LHCN-M2 (cell line): ENCODE measurements at regions not wholly inside any gene's neighbourhood (a gene's known extent, or its start where the extent isn't known, plus 50 kb on each side); places are given as distances from the start of the nearest gene placed in this dataset.
"Not testable (repeated sequence)": the region's sequence is repeated elsewhere in the genome, so short reads cannot be mapped to it uniquely, and the experiment has no call there.

Source experiments
- DNase-seq: peaks from one replicate; pipeline ENCODE4 v3.0.0-alpha.2; 2012; ENCODE audit warnings: low read depth

- DNase-seq = no peak
Measured at GRCh38 chr7:131646203-131646602, 89.8 kb upstream of the PODXL start.

GRCh38 chr7:131642429-131642828 is 86.0 kb upstream of the PODXL start:
- peak; percentile 47 for DNase-seq

GRCh38 chr7:131640686-131641085 is 84.3 kb upstream of the PODXL start:
- DNase-seq = no peak

- no peak for DNase-seq
Measured at GRCh38 chr7:131638641-131639430, 82.4 kb upstream of the PODXL start.

GRCh38 chr7:131637859-131638258 is 81.4 kb upstream of the PODXL start:
- no peak for DNase-seq

- no peak for DNase-seq
Measured at GRCh38 chr7:131636092-131636491, 79.7 kb upstream of the PODXL start.

- DNase-seq = not testable (repeated sequence)
Measured at GRCh38 chr7:131634197-131634596, 77.8 kb upstream of the PODXL start.

- peak; percentile 64 for DNase-seq
Measured at GRCh38 chr7:131633342-131633843, 77.0 kb upstream of the PODXL start.

GRCh38 chr7:131630427-131630826 is 74.0 kb upstream of the PODXL start:
- no peak for DNase-seq

- peak; percentile 63 for DNase-seq
Measured at GRCh38 chr7:131629217-131629882, 72.9 kb upstream of the PODXL start.

- DNase-seq = no peak
Measured at GRCh38 chr7:131628634-131629033, 72.2 kb upstream of the PODXL start.

GRCh38 chr7:131627735-131628190 is 71.3 kb upstream of the PODXL start:
- DNase-seq = no peak

GRCh38 chr7:131626643-131627042 is 70.2 kb upstream of the PODXL start:
- DNase-seq = no peak

- peak; percentile 95 for DNase-seq
Measured at GRCh38 chr7:131625817-131626372, 69.5 kb upstream of the PODXL start.

- DNase-seq = not testable (repeated sequence)
Measured at GRCh38 chr7:131625345-131625744, 68.9 kb upstream of the PODXL start.

- DNase-seq = no peak
Measured at GRCh38 chr7:131624536-131624935, 68.1 kb upstream of the PODXL start.

- peak; percentile 95 for DNase-seq
Measured at GRCh38 chr7:131623154-131623553, 66.7 kb upstream of the PODXL start.

GRCh38 chr7:131621652-131622051 is 65.2 kb upstream of the PODXL start:
- no peak for DNase-seq

- DNase-seq = peak; percentile 90
Measured at GRCh38 chr7:131620673-131621609, 64.5 kb upstream of the PODXL start.

GRCh38 chr7:131619336-131620305 is 63.2 kb upstream of the PODXL start:
- DNase-seq = no peak
